ENCODE measurements at regions not wholly inside any gene's neighbourhood (a gene's known extent, or its start where the extent isn't known, plus 50 kb on each side); places are given as distances from the start of the nearest gene placed in this dataset.

GRCh38 chr1:234821840-234822239 is 211.9 kb upstream of the IRF2BP2 start:
- no peak for TF ChIP-seq ZNF561 (CRISPR knock-in tag; conservative IDR thresholded peaks at IDR 0.05)
- TF ChIP-seq HDAC2 (IDR thresholded peaks at IDR 0.05) = no peak
- no peak for TF ChIP-seq SMC3 (conservative IDR thresholded peaks at IDR 0.05; ENCODE audit: insufficient read depth, low read depth, low read length)
- TF ChIP-seq, protein P1, sequence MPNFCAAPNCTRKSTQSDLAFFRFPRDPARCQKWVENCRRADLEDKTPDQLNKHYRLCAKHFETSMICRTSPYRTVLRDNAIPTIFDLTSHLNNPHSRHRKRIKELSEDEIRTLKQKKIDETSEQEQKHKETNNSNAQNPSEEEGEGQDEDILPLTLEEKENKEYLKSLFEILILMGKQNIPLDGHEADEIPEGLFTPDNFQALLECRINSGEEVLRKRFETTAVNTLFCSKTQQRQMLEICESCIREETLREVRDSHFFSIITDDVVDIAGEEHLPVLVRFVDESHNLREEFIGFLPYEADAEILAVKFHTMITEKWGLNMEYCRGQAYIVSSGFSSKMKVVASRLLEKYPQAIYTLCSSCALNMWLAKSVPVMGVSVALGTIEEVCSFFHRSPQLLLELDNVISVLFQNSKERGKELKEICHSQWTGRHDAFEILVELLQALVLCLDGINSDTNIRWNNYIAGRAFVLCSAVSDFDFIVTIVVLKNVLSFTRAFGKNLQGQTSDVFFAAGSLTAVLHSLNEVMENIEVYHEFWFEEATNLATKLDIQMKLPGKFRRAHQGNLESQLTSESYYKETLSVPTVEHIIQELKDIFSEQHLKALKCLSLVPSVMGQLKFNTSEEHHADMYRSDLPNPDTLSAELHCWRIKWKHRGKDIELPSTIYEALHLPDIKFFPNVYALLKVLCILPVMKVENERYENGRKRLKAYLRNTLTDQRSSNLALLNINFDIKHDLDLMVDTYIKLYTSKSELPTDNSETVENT (CRISPR knock-in tag; IDR thresholded peaks at IDR 0.05) = no peak
- no peak for TF ChIP-seq PTRF (tag; IDR thresholded peaks at IDR 0.05)
- TF ChIP-seq THRB (CRISPR knock-in tag; conservative IDR thresholded peaks at IDR 0.05) = no peak
- no peak for TF ChIP-seq CGGBP1 (CRISPR knock-in tag; IDR thresholded peaks at IDR 0.05)
- TF ChIP-seq ZNF282 (CRISPR knock-in tag; IDR thresholded peaks at IDR 0.05) = no peak
- no peak for TF ChIP-seq ZNF217 (CRISPR knock-in tag; IDR thresholded peaks at IDR 0.05)
- TF ChIP-seq LARP7 (IDR thresholded peaks at IDR 0.05) = no peak
- TF ChIP-seq, protein P2, sequence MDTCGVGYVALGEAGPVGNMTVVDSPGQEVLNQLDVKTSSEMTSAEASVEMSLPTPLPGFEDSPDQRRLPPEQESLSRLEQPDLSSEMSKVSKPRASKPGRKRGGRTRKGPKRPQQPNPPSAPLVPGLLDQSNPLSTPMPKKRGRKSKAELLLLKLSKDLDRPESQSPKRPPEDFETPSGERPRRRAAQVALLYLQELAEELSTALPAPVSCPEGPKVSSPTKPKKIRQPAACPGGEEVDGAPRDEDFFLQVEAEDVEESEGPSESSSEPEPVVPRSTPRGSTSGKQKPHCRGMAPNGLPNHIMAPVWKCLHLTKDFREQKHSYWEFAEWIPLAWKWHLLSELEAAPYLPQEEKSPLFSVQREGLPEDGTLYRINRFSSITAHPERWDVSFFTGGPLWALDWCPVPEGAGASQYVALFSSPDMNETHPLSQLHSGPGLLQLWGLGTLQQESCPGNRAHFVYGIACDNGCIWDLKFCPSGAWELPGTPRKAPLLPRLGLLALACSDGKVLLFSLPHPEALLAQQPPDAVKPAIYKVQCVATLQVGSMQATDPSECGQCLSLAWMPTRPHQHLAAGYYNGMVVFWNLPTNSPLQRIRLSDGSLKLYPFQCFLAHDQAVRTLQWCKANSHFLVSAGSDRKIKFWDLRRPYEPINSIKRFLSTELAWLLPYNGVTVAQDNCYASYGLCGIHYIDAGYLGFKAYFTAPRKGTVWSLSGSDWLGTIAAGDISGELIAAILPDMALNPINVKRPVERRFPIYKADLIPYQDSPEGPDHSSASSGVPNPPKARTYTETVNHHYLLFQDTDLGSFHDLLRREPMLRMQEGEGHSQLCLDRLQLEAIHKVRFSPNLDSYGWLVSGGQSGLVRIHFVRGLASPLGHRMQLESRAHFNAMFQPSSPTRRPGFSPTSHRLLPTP (IDR thresholded peaks at IDR 0.05; ENCODE audit: borderline replicate concordance, extremely low read depth, insufficient read length) = no peak
- TF ChIP-seq ESRRB (CRISPR knock-in tag; IDR thresholded peaks at IDR 0.05; ENCODE audit: borderline replicate concordance) = no peak
- TF ChIP-seq SP2 (IDR thresholded peaks at IDR 0.05; ENCODE audit: extremely low read depth, low read depth, low read length, poor library complexity, severe bottlenecking) = no peak
- TF ChIP-seq, protein P3, sequence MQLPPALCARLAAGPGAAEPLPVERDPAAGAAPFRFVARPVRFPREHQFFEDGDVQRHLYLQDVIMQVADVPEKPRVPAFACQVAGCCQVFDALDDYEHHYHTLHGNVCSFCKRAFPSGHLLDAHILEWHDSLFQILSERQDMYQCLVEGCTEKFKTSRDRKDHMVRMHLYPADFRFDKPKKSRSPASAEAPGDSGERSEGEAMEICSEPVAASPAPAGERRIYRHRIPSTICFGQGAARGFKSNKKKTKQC (CRISPR knock-in tag; IDR thresholded peaks at IDR 0.05) = no peak
- no peak for TF ChIP-seq NFATC3 (IDR thresholded peaks at IDR 0.05)

More at GRCh38 chr1:234821840-234822239, 211.9 kb upstream of the IRF2BP2 start:
- DNase-seq (ENCODE audit: extremely low read depth in 1 of 4, low spot score in 3 of 4) = no peak
- Histone ChIP-seq H3K9ac (ENCODE audit: insufficient read depth in 1 of 2, low read depth in 2 of 2, low read length in 2 of 2) (no peak overlapping the region), H2AFZ (ENCODE audit: low read depth, low read length) (no peak overlapping the region), H3K9me3 (replicated peaks; ENCODE audit: control insufficient read depth, insufficient read depth, low read depth, low read length) (no peaks in the 10 kb centered on the region), H3K36me3 (ENCODE audit: control insufficient read depth, insufficient read depth, low read length) (no peaks in the 10 kb centered on the region), H3K4me3 (no peak overlapping the region), H3K4me2 (ENCODE audit: insufficient read depth, low read length) (no peak overlapping the region), H3K79me2 (ENCODE audit: control insufficient read depth, insufficient read depth, low read length) (no peaks in the 10 kb centered on the region), H4K20me1 (replicated peaks; ENCODE audit: control insufficient read depth, insufficient read depth, low read length) (no peaks in the 10 kb centered on the region), H3K27ac (ENCODE audit: extremely low read depth, low read depth, low read length) (no peak overlapping the region), H3K4me1 (replicated peaks in 1 of 2; ENCODE audit: control insufficient read depth in 2 of 2, insufficient read depth in 2 of 2, low read length in 2 of 2) (no peaks in the 10 kb centered on the region; a peak in 1 of 5 replicates), H3K27me3 (ENCODE audit: control insufficient read depth in 2 of 2, insufficient read depth in 2 of 2, low read length in 2 of 2) (peaks cover 24 to 26% of the 10 kb centered on the region in 2 experiments; a peak in 4 of 5 replicates), H3K9me1 (ENCODE audit: control insufficient read depth, insufficient read depth, low read length) (no peaks in the 10 kb centered on the region)
- in situ Hi-C loops (cut with MboI) = no loop called here
- ChIA-PET CTCF (ENCODE audit: low intra/inter-chr PET ratio) (no interaction called here), POLR2A (interaction anchor here (0.6 kb wide), 2 partner anchors 158 to 519 kb away, joined by 3 to 4 read pairs; no protein-coding TSS in a partner anchor)
- ATAC-seq = no peak
- 21% methylated on average over 6 of the region's 6 CpGs for WGBS (ENCODE audit: insufficient coverage, low coverage, missing lambda C conversion rate)
- FAIRE-seq = no peak
- BruUV-seq (replicated peaks) = no TSS peak
- intact Hi-C loops (cut with micrococcal nuclease) = no loop called here

Data from K562 (cell line).